SK-N-SH treated with all-trans-retinoic acid at 6 μM for 48 hours (cell line): ENCODE measurements at regions not wholly inside any gene's neighbourhood (a gene's known extent, or its start where the extent isn't known, plus 50 kb on each side); places are given as distances from the start of the nearest gene placed in this dataset.

ENCODE experiments used
- ATAC-seq: fragments of 200-7000 bp; cut with Tn5 transposase; 3 replicates; pipeline ENCODE4 v1.9.1; 2020; ENCODE audit warnings: mild to moderate bottlenecking, moderate library complexity
- ARNTL ChIP-seq: fragments of 450-650 bp; formaldehyde crosslinking; IDR thresholded peaks from 2 replicates; pipeline ENCODE4 v1.5.0; 2020; ENCODE audit warnings: low read depth, mild to moderate bottlenecking, moderate library complexity, borderline replicate concordance
- BACH2 ChIP-seq: fragments of 250-450 bp; sonication (Bioruptor Pico); IDR thresholded peaks from 2 replicates; pipeline ENCODE4 v1.9.0; 2021; ENCODE audit warnings: mild to moderate bottlenecking, borderline replicate concordance
- CREB5 ChIP-seq: fragments of 250-450 bp; sonication (Bioruptor Pico); IDR thresholded peaks from 2 replicates; pipeline ENCODE4 v1.5.1; 2020; ENCODE audit warnings: low read depth, mild to moderate bottlenecking, moderate library complexity
- CSDC2 ChIP-seq: fragments of 250-450 bp; sonication (Bioruptor Pico); IDR thresholded peaks from 2 replicates; pipeline ENCODE4 v1.5.0; 2020; ENCODE audit warnings: mild to moderate bottlenecking, moderate library complexity
- ESRRG ChIP-seq: fragments of 250-450 bp; sonication (Bioruptor Pico); IDR thresholded peaks from 2 replicates; pipeline ENCODE4 v1.6.1; 2021; ENCODE audit warnings: mild to moderate bottlenecking
- GLIS3 ChIP-seq: fragments of 250-450 bp; sonication (Bioruptor Pico); IDR thresholded peaks from 2 replicates; pipeline ENCODE4 v1.5.0; 2020; ENCODE audit warnings: mild to moderate bottlenecking, moderate library complexity
- ISL1 ChIP-seq: fragments of 250-450 bp; sonication (Bioruptor Pico); IDR thresholded peaks from 2 replicates; pipeline ENCODE4 v2.1.2; 2022; ENCODE audit warnings: mild to moderate bottlenecking, moderate library complexity
- OSR1 ChIP-seq: fragments of 250-450 bp; sonication (Bioruptor Pico); IDR thresholded peaks from 2 replicates; pipeline ENCODE4 v1.8.0; 2022; ENCODE audit warnings: moderate library complexity, mild to moderate bottlenecking, inconsistent platforms
- PATZ1 ChIP-seq: fragments of 250-450 bp; sonication (Bioruptor Pico); IDR thresholded peaks from 2 replicates; pipeline ENCODE4 v1.8.0; 2020; ENCODE audit warnings: mild to moderate bottlenecking, moderate library complexity, borderline replicate concordance
- POU6F1 ChIP-seq: fragments of 250-450 bp; sonication (Bioruptor Pico); IDR thresholded peaks from 2 replicates; pipeline ENCODE4 v1.8.0; 2021; ENCODE audit warnings: low read depth, mild to moderate bottlenecking, moderate library complexity, borderline replicate concordance
- PPARA ChIP-seq: fragments of 250-450 bp; sonication (Bioruptor Pico); IDR thresholded peaks from 2 replicates; pipeline ENCODE4 v1.5.0; 2020; ENCODE audit warnings: mild to moderate bottlenecking, borderline replicate concordance
- RARB ChIP-seq: fragments of 250-450 bp; sonication (Bioruptor Pico); IDR thresholded peaks from 2 replicates; pipeline ENCODE4 v1.8.0; 2021; ENCODE audit warnings: mild to moderate bottlenecking, moderate library complexity
- SNAI2 ChIP-seq: fragments of 250-450 bp; sonication (Bioruptor Pico); IDR thresholded peaks from 2 replicates; pipeline ENCODE4 v1.5.0; 2020; ENCODE audit warnings: mild to moderate bottlenecking, moderate library complexity
- TCF4 ChIP-seq: fragments of 250-450 bp; sonication (Bioruptor Pico); IDR thresholded peaks from 2 replicates; pipeline ENCODE4 v1.8.0; 2021; ENCODE audit warnings: mild to moderate bottlenecking, moderate library complexity, borderline replicate concordance
- TOX ChIP-seq: fragments of 250-450 bp; sonication (Bioruptor Pico); IDR thresholded peaks from 2 replicates; pipeline ENCODE4 v1.8.0; 2021; ENCODE audit warnings: mild to moderate bottlenecking, moderate library complexity, borderline replicate concordance
- ZFP3 ChIP-seq: fragments of 250-450 bp; sonication (Bioruptor Pico); IDR thresholded peaks from 2 replicates; pipeline ENCODE4 v1.5.0; 2020; ENCODE audit warnings: mild to moderate bottlenecking, moderate library complexity
- ZFP30 ChIP-seq: fragments of 450-650 bp; formaldehyde crosslinking; IDR thresholded peaks from 2 replicates; pipeline ENCODE4 v1.5.0; 2022; ENCODE audit warnings: mild to moderate bottlenecking, moderate library complexity
- ZNF565 ChIP-seq: fragments of 450-650 bp; formaldehyde crosslinking; conservative IDR thresholded peaks from 2 replicates; pipeline ENCODE4 v1.5.0; 2020; ENCODE audit warnings: low read depth, mild to moderate bottlenecking, moderate library complexity
- ZNF70 ChIP-seq: fragments of 450-650 bp; formaldehyde crosslinking; IDR thresholded peaks from 2 replicates; pipeline ENCODE4 v1.5.0; 2020; ENCODE audit warnings: mild to moderate bottlenecking, moderate library complexity
- ZNF8 ChIP-seq: fragments of 450-650 bp; formaldehyde crosslinking; IDR thresholded peaks from 2 replicates; pipeline ENCODE4 v1.5.0; 2020; ENCODE audit warnings: mild to moderate bottlenecking, moderate library complexity

- TF ChIP-seq POU6F1 (CRISPR knock-in tag) (no peak), TOX (CRISPR knock-in tag) (no peak), ISL1 (CRISPR knock-in tag) (no peak), ZFP30 (CRISPR knock-in tag) (no peak), ZNF70 (CRISPR knock-in tag) (no peak), OSR1 (CRISPR knock-in tag) (no peak), ARNTL (CRISPR knock-in tag) (no peak), BACH2 (no peak), CREB5 (CRISPR knock-in tag) (no peak)
These were observed 472.2 kb upstream of the STXBP6 start (continued) for GRCh38 chr14:25522116-25522515.

- ATAC-seq = no peak
- TF ChIP-seq PATZ1 (CRISPR knock-in tag) (no peak), SNAI2 (no peak)
- TF ChIP-seq, all 23 proteins: peak for 0
These were observed 471.7 kb upstream of the STXBP6 start for GRCh38 chr14:25521616-25522015.

- ATAC-seq = no peak
- TF ChIP-seq TCF4 (CRISPR knock-in tag) (no peak), ESRRG (CRISPR knock-in tag) (no peak), ZFP3 (CRISPR knock-in tag) (no peak), ZNF8 (no peak), ZFP30 (CRISPR knock-in tag) (no peak), CREB5 (CRISPR knock-in tag) (no peak), SNAI2 (no peak), ZNF565 (CRISPR knock-in tag) (no peak), CSDC2 (no peak), POU6F1 (CRISPR knock-in tag) (no peak), TOX (CRISPR knock-in tag) (no peak), GLIS3 (no peak), PATZ1 (CRISPR knock-in tag) (no peak), ISL1 (CRISPR knock-in tag) (no peak), ZNF70 (CRISPR knock-in tag) (no peak), PPARA (no peak), RARB (CRISPR knock-in tag) (no peak), BACH2 (no peak)
These were observed 470.9 kb upstream of the STXBP6 start for GRCh38 chr14:25520821-25521220.
